HFFc6 (cell line): ENCODE measurements at regions not wholly inside any gene's neighbourhood (a gene's known extent, or its start where the extent isn't known, plus 50 kb on each side); places are given as distances from the start of the nearest gene placed in this dataset.

ENCODE experiments used
- DNase-seq: peaks from one replicate; pipeline ENCODE4 v3.0.0-alpha.2; 2018
- H3K27ac Mint-ChIP-seq: 2 replicates; pipeline ENCODE4 v1.8.0; 2020; ENCODE audit warnings: mild to moderate bottlenecking, mixed read lengths
- H3K27me3 Mint-ChIP-seq: 2 replicates; pipeline ENCODE4 v1.8.0; 2021; ENCODE audit warnings: mild to moderate bottlenecking, moderate library complexity, mixed read lengths; ENCODE audit not compliant: insufficient read depth
- H3K36me3 Mint-ChIP-seq: 2 replicates; pipeline ENCODE4 v1.8.0; 2021; ENCODE audit warnings: low read depth, mixed read lengths
- H3K4me1 Mint-ChIP-seq: 2 replicates; pipeline ENCODE4 v1.8.0; 2020; ENCODE audit warnings: low read depth, mixed read lengths
- H3K4me3 Mint-ChIP-seq: 2 replicates; pipeline ENCODE4 v1.8.0; 2020; ENCODE audit warnings: mild to moderate bottlenecking, moderate library complexity, mixed read lengths
- H3K9me3 Mint-ChIP-seq: 2 replicates; pipeline ENCODE4 v1.8.0; 2020; ENCODE audit warnings: mild to moderate bottlenecking, mixed read lengths
- TF ChIP-seq, protein P1 (sequence below): fragments of 200-600 bp; sonication (generic); IDR thresholded peaks from 2 replicates; pipeline ENCODE4 v1.5.0; 2021; ENCODE audit warnings: antibody characterized with exemption, mild to moderate bottlenecking

- no peak overlapping the region for H3K4me3 Mint-ChIP-seq
Measured at GRCh38 chr13:61144301-61144700, 271.3 kb downstream of the PCDH20 start.

GRCh38 chr13:61142506-61142905 is 273.1 kb downstream of the PCDH20 start:
- H3K4me1 Mint-ChIP-seq, result no peaks in the 10 kb centered on the region
- TF ChIP-seq, protein P1, sequence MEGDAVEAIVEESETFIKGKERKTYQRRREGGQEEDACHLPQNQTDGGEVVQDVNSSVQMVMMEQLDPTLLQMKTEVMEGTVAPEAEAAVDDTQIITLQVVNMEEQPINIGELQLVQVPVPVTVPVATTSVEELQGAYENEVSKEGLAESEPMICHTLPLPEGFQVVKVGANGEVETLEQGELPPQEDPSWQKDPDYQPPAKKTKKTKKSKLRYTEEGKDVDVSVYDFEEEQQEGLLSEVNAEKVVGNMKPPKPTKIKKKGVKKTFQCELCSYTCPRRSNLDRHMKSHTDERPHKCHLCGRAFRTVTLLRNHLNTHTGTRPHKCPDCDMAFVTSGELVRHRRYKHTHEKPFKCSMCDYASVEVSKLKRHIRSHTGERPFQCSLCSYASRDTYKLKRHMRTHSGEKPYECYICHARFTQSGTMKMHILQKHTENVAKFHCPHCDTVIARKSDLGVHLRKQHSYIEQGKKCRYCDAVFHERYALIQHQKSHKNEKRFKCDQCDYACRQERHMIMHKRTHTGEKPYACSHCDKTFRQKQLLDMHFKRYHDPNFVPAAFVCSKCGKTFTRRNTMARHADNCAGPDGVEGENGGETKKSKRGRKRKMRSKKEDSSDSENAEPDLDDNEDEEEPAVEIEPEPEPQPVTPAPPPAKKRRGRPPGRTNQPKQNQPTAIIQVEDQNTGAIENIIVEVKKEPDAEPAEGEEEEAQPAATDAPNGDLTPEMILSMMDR, result no peak
- peaks cover 44% of the 10 kb centered on the region for H3K9me3 Mint-ChIP-seq
- no peak for DNase-seq
- H3K27me3 Mint-ChIP-seq, result no peaks in the 10 kb centered on the region
- H3K36me3 Mint-ChIP-seq, result peaks cover 5% of the 10 kb centered on the region; the same call in 1 of the 2 replicates
- no peak overlapping the region for H3K27ac Mint-ChIP-seq
- no peak overlapping the region for H3K4me3 Mint-ChIP-seq

More at GRCh38 chr13:61144301-61144700, 271.3 kb downstream of the PCDH20 start:
- no peaks in the 10 kb centered on the region for H3K27me3 Mint-ChIP-seq
- DNase-seq, result no peak
- H3K4me1 Mint-ChIP-seq, result no peaks in the 10 kb centered on the region
- peaks cover 5% of the 10 kb centered on the region; the same call in 1 of the 2 replicates for H3K36me3 Mint-ChIP-seq
- TF ChIP-seq, protein P1, result no peak
- H3K27ac Mint-ChIP-seq, result no peak overlapping the region
- peaks cover 40% of the 10 kb centered on the region for H3K9me3 Mint-ChIP-seq

DNA sequence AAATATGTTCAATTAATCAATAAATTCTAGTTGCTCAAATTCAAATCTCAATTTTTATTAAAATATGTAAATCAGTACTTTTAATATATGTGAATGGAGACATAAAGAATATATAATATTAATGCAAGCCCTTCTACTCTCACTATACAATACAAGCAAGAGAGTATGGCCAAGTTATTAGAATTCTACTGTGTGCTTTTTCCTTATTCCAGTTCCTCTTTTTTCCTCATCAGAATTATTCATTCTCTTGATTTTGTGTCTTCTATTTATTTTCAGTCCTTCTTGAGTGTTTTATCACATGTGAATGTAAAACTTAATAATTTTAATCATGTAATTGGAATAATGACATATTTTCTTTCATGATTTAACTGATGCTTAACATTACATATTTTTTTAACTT is 276.8 kb downstream of the PCDH20 start:
- TF ChIP-seq, protein P1, result no peak
- no peaks in the 10 kb centered on the region for H3K27me3 Mint-ChIP-seq
- H3K27ac Mint-ChIP-seq, result no peak overlapping the region
- DNase-seq, result no peak
- no peaks in the 10 kb centered on the region for H3K4me1 Mint-ChIP-seq
- peaks cover 24% of the 10 kb centered on the region for H3K9me3 Mint-ChIP-seq
- H3K4me3 Mint-ChIP-seq, result no peak overlapping the region
- H3K36me3 Mint-ChIP-seq, result no peaks in the 10 kb centered on the region

GRCh38 chr13:61136515-61136914 is 279.1 kb downstream of the PCDH20 start:
- no peaks in the 10 kb centered on the region for H3K4me1 Mint-ChIP-seq
- H3K9me3 Mint-ChIP-seq, result peaks cover 19% of the 10 kb centered on the region
- no peaks in the 10 kb centered on the region for H3K36me3 Mint-ChIP-seq
- H3K27ac Mint-ChIP-seq, result no peak overlapping the region
- TF ChIP-seq, protein P1, result no peak
- H3K4me3 Mint-ChIP-seq, result no peak overlapping the region
- no peaks in the 10 kb centered on the region for H3K27me3 Mint-ChIP-seq
- no peak for DNase-seq

- Mint-ChIP-seq H3K9me3 (peaks cover 21% of the 10 kb centered on the region), H3K4me3 (no peak overlapping the region), H3K27me3 (no peaks in the 10 kb centered on the region), H3K36me3 (no peaks in the 10 kb centered on the region), H3K4me1 (no peaks in the 10 kb centered on the region), H3K27ac (no peak overlapping the region)
- TF ChIP-seq, protein P1, result no peak
- DNase-seq, result no peak
Measured at GRCh38 chr13:61136093-61136492, 279.6 kb downstream of the PCDH20 start.

DNA sequence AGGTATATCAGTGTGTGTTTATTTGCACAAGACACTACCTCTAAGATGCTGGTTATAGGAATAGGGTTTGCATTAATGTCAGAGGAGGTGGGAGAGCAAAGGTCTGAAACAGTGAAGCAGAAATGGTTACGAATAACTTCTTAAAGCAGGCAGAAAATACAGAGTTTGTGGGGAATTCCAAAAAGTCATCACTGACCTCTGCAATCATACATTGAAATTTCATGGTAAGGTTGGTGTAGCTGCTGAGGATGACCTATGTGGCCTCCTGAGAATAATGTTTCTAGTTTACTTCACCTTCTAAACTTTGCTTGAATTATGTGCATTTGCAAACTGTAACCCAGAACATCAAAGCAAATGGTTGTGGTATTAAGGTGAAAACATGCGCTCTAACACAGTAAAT is 280.1 kb downstream of the PCDH20 start:
- Mint-ChIP-seq H3K27ac (no peak overlapping the region), H3K4me1 (no peaks in the 10 kb centered on the region), H3K36me3 (no peaks in the 10 kb centered on the region), H3K4me3 (no peak overlapping the region), H3K27me3 (no peaks in the 10 kb centered on the region), H3K9me3 (peaks cover 19% of the 10 kb centered on the region)
- TF ChIP-seq, protein P1, result no peak
- DNase-seq, result no peak
